Trophoblast cell (in vitro differentiated cells and primary cell): ENCODE measurements at regions not wholly inside any gene's neighbourhood (a gene's known extent, or its start where the extent isn't known, plus 50 kb on each side); places are given as distances from the start of the nearest gene placed in this dataset.

Source experiments
- DNase-seq, 2 donors: peaks; one replicate each; pipeline ENCODE4 v3.0.0-alpha.2; 2016
- H2AFZ ChIP-seq: 2 replicates; pipeline ENCODE4 v1.6.1; 2013; ENCODE audit warnings: low read length, moderate library complexity, mild to moderate bottlenecking; ENCODE audit not compliant: insufficient read depth, poor library complexity
- H2AK5ac ChIP-seq: 2 replicates; pipeline ENCODE4 v1.6.1; 2013; ENCODE audit warnings: mild to moderate bottlenecking, low read length
- H2BK120ac ChIP-seq: 2 replicates; pipeline ENCODE4 v1.6.1; 2013; ENCODE audit warnings: low read length, mild to moderate bottlenecking, moderate library complexity; ENCODE audit not compliant: insufficient read depth, poor library complexity
- H2BK12ac ChIP-seq: 2 replicates; pipeline ENCODE4 v1.6.1; 2013; ENCODE audit warnings: mild to moderate bottlenecking, low read length, moderate library complexity
- H2BK5ac ChIP-seq: 2 replicates; pipeline ENCODE4 v1.6.1; 2013; ENCODE audit warnings: low read length, low read depth, moderate library complexity, mild to moderate bottlenecking; ENCODE audit not compliant: poor library complexity
- H3K14ac ChIP-seq: 2 replicates; pipeline ENCODE4 v1.6.1; 2013; ENCODE audit warnings: mild to moderate bottlenecking, low read length
- H3K18ac ChIP-seq: 2 replicates; pipeline ENCODE4 v1.6.1; 2013; ENCODE audit warnings: mild to moderate bottlenecking, low read length
- H3K23ac ChIP-seq: 2 replicates; pipeline ENCODE4 v1.6.1; 2013; ENCODE audit warnings: low read length
- H3K27ac ChIP-seq: 2 replicates; pipeline ENCODE4 v1.5.1; 2013; ENCODE audit warnings: low read depth, mild to moderate bottlenecking, inconsistent platforms, low read length, moderate library complexity
- H3K27me3 ChIP-seq: 2 replicates; pipeline ENCODE4 v1.6.1; 2013; ENCODE audit warnings: inconsistent platforms, mild to moderate bottlenecking, low read length, moderate library complexity; ENCODE audit not compliant: insufficient read depth
- H3K36me3 ChIP-seq, 2 experiments: 1 replicate in 1 of 2; 2 replicates in 1 of 2; pipeline ENCODE4 v1.6.1; 2013; ENCODE audit warnings: low read length in 2 of 2, mild to moderate bottlenecking in 2 of 2, moderate library complexity in 1 of 2; ENCODE audit not compliant: insufficient read depth in 2 of 2, control insufficient read depth in 1 of 2
- H3K4ac ChIP-seq: 2 replicates; pipeline ENCODE4 v1.6.1; 2013; ENCODE audit warnings: low read depth, mild to moderate bottlenecking, low read length, moderate library complexity
- H3K4me1 ChIP-seq, 2 experiments: 1 replicate in 1 of 2; 2 replicates in 1 of 2; pipeline ENCODE4 v1.6.1; 2013; ENCODE audit warnings: low read length in 2 of 2, mild to moderate bottlenecking in 2 of 2, moderate library complexity in 1 of 2; ENCODE audit not compliant: insufficient read depth in 2 of 2, control insufficient read depth in 1 of 2
- H3K4me2 ChIP-seq: 2 replicates; pipeline ENCODE4 v1.6.1; 2013; ENCODE audit warnings: inconsistent platforms, mild to moderate bottlenecking, low read length, moderate library complexity
- H3K4me3 ChIP-seq: 2 replicates; pipeline ENCODE4 v1.5.1; 2013; ENCODE audit warnings: mild to moderate bottlenecking, low read depth, low read length, inconsistent platforms
- H3K79me1 ChIP-seq: one replicate; pipeline ENCODE4 v1.6.1; 2013; ENCODE audit warnings: low read length
- H3K79me2 ChIP-seq: 2 replicates; pipeline ENCODE4 v1.6.1; 2013; ENCODE audit warnings: low read length, mild to moderate bottlenecking; ENCODE audit not compliant: control insufficient read depth, insufficient read depth, poor library complexity
- H3K9ac ChIP-seq: 2 replicates; pipeline ENCODE4 v1.6.1; 2013; ENCODE audit warnings: mild to moderate bottlenecking, low read length
- H3K9me3 ChIP-seq: 2 replicates; pipeline ENCODE4 v1.6.1; 2013; ENCODE audit warnings: low read depth, mild to moderate bottlenecking, control low read depth, inconsistent platforms, low read length; ENCODE audit not compliant: insufficient read depth
- H4K12ac ChIP-seq: 2 replicates; pipeline ENCODE4 v1.6.1; 2013; ENCODE audit warnings: low read depth, mild to moderate bottlenecking, low read length, moderate library complexity
- H4K8ac ChIP-seq: 2 replicates; pipeline ENCODE4 v1.6.1; 2013; ENCODE audit warnings: low read depth, mild to moderate bottlenecking, low read length, moderate library complexity
- H4K91ac ChIP-seq: one replicate; pipeline ENCODE4 v1.6.1; 2013; ENCODE audit warnings: low read depth, mild to moderate bottlenecking, low read length, moderate library complexity
- WGBS: extraction: QIAGEN DNeasy Blood & Tissue Kit; methylation state at CpG from one replicate; pipeline ENCODE4 v1.1.7; 2013; ENCODE audit warnings: missing lambda C conversion rate; ENCODE audit not compliant: insufficient read length, insufficient coverage; ENCODE audit errors: extremely low coverage; 5-methylcytosine and 5-hydroxymethylcytosine counted together

DNA sequence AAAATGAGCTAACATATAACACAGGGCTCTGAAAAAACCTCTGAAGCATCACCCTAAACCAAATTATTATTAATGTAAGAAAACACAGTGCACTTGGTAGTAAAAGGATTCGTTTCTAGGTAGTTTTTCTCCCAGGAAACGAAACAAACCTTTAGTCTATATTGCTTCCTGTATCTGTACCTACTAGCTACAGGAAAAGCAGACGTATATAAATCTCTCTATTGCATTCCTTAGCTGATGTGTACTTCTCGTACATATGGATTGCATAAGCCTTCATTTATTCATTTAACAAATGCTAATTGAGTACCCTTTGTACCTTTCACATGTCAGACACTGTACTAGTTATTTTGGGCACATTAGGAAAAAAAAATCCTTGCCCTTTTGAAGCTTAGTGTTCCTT, 85.0 kb upstream of the RASA1 start:
- Histone ChIP-seq H2AFZ (no peak overlapping the region), H3K79me1 (no peaks in the 10 kb centered on the region)
- no peak for DNase-seq

DNA sequence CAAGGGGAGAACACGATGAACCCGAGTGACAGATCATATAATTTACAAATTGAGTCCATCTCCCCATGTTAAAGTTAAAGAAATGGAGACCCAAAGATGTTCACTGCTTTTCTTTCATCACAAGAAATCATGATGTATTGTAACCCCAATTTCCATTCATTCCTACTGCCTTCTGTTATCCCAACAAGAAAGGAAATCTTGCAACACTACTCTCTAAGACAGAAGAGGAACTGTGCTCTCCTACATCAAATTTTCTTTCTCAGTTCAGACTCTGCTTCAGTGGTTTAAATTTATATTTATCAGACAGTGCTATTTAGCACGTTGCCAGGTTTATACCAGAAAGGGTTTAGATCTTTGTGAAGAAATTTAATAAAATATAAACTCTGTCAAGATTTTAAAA, 83.8 kb upstream of the RASA1 start:
- no peaks in the 10 kb centered on the region for H3K9me3 ChIP-seq

More for the DNA sequence above, 85.0 kb upstream of the RASA1 start:
- H3K18ac ChIP-seq: no peak overlapping the region
- no peak overlapping the region for H4K91ac ChIP-seq
- no peaks in the 10 kb centered on the region for H3K36me3 ChIP-seq
- H3K27ac ChIP-seq: no peak overlapping the region
- no peaks in the 10 kb centered on the region for H3K27me3 ChIP-seq
- no peak overlapping the region for H2BK12ac ChIP-seq
- H3K4ac ChIP-seq: no peak overlapping the region
- no peak overlapping the region for H2AK5ac ChIP-seq
- H4K8ac ChIP-seq: no peak overlapping the region
- no peak overlapping the region for H2BK5ac ChIP-seq
- H3K9me3 ChIP-seq: no peaks in the 10 kb centered on the region
- H3K23ac ChIP-seq: no peak overlapping the region
- H3K79me2 ChIP-seq: no peaks in the 10 kb centered on the region
- WGBS: no CpG with 5 or more reads among the region's 4 CpGs
- no peak overlapping the region for H4K12ac ChIP-seq
- no peaks in the 10 kb centered on the region for H3K4me1 ChIP-seq
- no peak overlapping the region for H3K4me2 ChIP-seq
- H3K9ac ChIP-seq: no peak overlapping the region
- no peak overlapping the region for H2BK120ac ChIP-seq
- no peak overlapping the region for H3K4me3 ChIP-seq
- H3K14ac ChIP-seq: no peak overlapping the region

DNA sequence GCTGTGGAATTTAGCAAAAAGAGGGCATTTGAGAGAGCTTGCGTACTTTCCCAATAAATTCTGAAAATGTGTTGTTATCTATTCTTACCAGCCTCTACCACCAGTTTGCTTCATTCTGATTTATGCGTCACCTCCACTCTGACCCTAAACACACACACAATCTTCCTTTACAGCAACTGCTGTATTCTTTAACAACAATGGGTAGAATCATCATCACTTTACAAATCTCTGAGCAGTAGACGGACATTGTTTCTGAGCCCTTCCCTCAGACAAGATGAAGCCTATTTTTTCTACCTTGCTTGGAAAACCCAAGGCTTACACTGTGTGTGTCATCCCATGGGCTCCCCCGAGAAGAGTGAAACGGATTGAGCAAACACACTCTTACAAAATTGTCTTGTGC, 83.1 kb upstream of the RASA1 start:
- H2BK5ac ChIP-seq: no peak overlapping the region
- H3K79me1 ChIP-seq: no peaks in the 10 kb centered on the region
- DNase-seq: no peak
- H4K8ac ChIP-seq: no peak overlapping the region
- H3K9ac ChIP-seq: no peak overlapping the region
- H3K9me3 ChIP-seq: no peaks in the 10 kb centered on the region
- no peak overlapping the region for H2BK12ac ChIP-seq
- H4K91ac ChIP-seq: no peak overlapping the region
- H3K4me1 ChIP-seq: no peaks in the 10 kb centered on the region
- H4K12ac ChIP-seq: no peak overlapping the region
- H3K27ac ChIP-seq: no peak overlapping the region
- no peak overlapping the region for H3K23ac ChIP-seq
- WGBS: no CpG with 5 or more reads among the region's 5 CpGs
- no peaks in the 10 kb centered on the region for H3K79me2 ChIP-seq
- no peak overlapping the region for H3K4me3 ChIP-seq
- H2AK5ac ChIP-seq: no peak overlapping the region
- H2AFZ ChIP-seq: no peak overlapping the region
- H3K4ac ChIP-seq: no peak overlapping the region
- H3K36me3 ChIP-seq: no peaks in the 10 kb centered on the region
- H3K14ac ChIP-seq: no peak overlapping the region
- H2BK120ac ChIP-seq: no peak overlapping the region
- H3K4me2 ChIP-seq: no peak overlapping the region
- H3K27me3 ChIP-seq: no peaks in the 10 kb centered on the region
- H3K18ac ChIP-seq: no peak overlapping the region

More for the DNA sequence above, 83.8 kb upstream of the RASA1 start:
- H3K14ac ChIP-seq: no peak overlapping the region
- H2BK12ac ChIP-seq: no peak overlapping the region
- H3K79me2 ChIP-seq: no peaks in the 10 kb centered on the region
- H3K4me3 ChIP-seq: no peak overlapping the region
- H2BK5ac ChIP-seq: no peak overlapping the region
- WGBS: no CpG with 5 or more reads among the region's 3 CpGs
- no peaks in the 10 kb centered on the region for H3K36me3 ChIP-seq
- H3K18ac ChIP-seq: no peak overlapping the region
- no peak overlapping the region for H3K27ac ChIP-seq
- H2BK120ac ChIP-seq: no peak overlapping the region
- no peak overlapping the region for H4K12ac ChIP-seq
- no peaks in the 10 kb centered on the region for H3K4me1 ChIP-seq
- no peaks in the 10 kb centered on the region for H3K27me3 ChIP-seq
- H4K91ac ChIP-seq: no peak overlapping the region
- no peak overlapping the region for H3K23ac ChIP-seq
- no peak overlapping the region for H2AK5ac ChIP-seq
- H4K8ac ChIP-seq: no peak overlapping the region
- H3K9ac ChIP-seq: no peak overlapping the region
- DNase-seq: no peak
- no peak overlapping the region for H3K4me2 ChIP-seq
- no peak overlapping the region for H2AFZ ChIP-seq
- no peaks in the 10 kb centered on the region for H3K79me1 ChIP-seq
- no peak overlapping the region for H3K4ac ChIP-seq

DNA sequence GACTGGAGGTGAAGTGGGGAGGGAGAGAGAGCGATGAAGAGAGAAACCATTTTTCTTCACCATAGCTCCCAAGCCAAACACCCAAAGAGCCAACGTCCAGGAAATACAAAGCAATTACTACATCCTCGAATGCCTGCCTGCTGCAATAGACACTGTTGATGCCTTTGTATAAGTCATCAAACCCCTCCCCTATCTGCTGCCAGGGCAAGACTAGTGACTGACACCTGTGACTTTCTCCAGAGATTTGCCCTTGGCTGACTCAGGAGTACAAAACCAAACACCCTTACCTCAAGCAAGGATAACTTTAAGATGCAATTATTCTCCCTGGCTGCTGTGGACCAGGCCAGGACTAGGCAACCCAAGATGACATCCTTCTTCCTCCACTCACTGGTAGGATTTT, 81.8 kb upstream of the RASA1 start:
- Histone ChIP-seq H2BK12ac (no peak overlapping the region), H2AFZ (no peak overlapping the region), H3K4me2 (no peak overlapping the region), H2AK5ac (no peak overlapping the region), H3K14ac (no peak overlapping the region), H3K4me3 (no peak overlapping the region), H3K4me1 (no peaks in the 10 kb centered on the region), H4K8ac (no peak overlapping the region), H3K36me3 (no peaks in the 10 kb centered on the region), H2BK120ac (no peak overlapping the region), H3K4ac (no peak overlapping the region), H3K23ac (no peak overlapping the region), H3K27me3 (no peaks in the 10 kb centered on the region), H4K12ac (no peak overlapping the region), H4K91ac (no peak overlapping the region), H3K9ac (no peak overlapping the region), H3K79me2 (no peaks in the 10 kb centered on the region), H3K9me3 (no peaks in the 10 kb centered on the region), H3K18ac (no peak overlapping the region), H3K27ac (no peak overlapping the region), H2BK5ac (no peak overlapping the region), H3K79me1 (no peaks in the 10 kb centered on the region)
- WGBS: no CpG with 5 or more reads among the region's 3 CpGs
- DNase-seq: no peak
